ENCODE measurements at regions not wholly inside any gene's neighbourhood (a gene's known extent, or its start where the extent isn't known, plus 50 kb on each side); places are given as distances from the start of the nearest gene placed in this dataset.

DNA sequence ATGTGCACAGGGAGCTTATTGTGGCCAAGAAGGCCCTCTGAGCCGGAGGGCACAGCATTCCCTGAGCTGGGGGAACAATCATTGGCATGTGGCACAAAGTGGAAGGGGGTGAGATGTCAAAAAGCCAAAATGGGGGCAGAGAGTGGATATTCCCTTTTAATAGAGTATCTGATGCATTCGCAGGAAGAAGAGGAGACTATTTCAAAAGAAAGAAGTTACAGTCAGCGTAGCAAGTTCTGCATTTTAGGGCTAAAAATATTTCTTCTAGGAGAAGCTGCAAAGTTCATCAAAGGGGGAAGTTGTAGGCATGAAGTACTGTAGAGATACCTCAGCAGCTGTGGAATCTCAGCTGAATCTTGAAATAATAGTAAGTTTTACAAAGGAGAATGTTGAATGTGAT is 136.0 kb upstream of the WDR11 start:
- H3K27me3 ChIP-seq (ENCODE audit: control insufficient read depth in 3 of 3, insufficient read depth in 3 of 3, low read length in 3 of 3): no peaks in the 10 kb centered on the region
- H3K4me3 ChIP-seq (ENCODE audit: low read depth in 1 of 3, low read length in 3 of 3): no peak overlapping the region
- DNase-seq (no peak), FAIRE-seq (no peak)
- H3K9me3 ChIP-seq (ENCODE audit: control insufficient read depth in 2 of 2, insufficient read depth in 1 of 2, low read depth in 1 of 2, low read length in 1 of 2): no peaks in the 10 kb centered on the region
- no peaks in the 10 kb centered on the region for H3K4me1 ChIP-seq (ENCODE audit: control insufficient read depth in 3 of 3, insufficient read depth in 2 of 3, low read depth in 1 of 3, low read length in 2 of 3)
- H3K36me3 ChIP-seq (ENCODE audit: control insufficient read depth in 3 of 3, insufficient read depth in 2 of 3, low read depth in 1 of 3, low read length in 3 of 3): no peaks in the 10 kb centered on the region
- 56 to 68% (median 56%) methylated on average over 3 of the region's 3 CpGs for WGBS, 3 donors
- no peak overlapping the region for H3K27ac ChIP-seq (ENCODE audit: low read depth in 1 of 3, low read length in 2 of 3)

DNA sequence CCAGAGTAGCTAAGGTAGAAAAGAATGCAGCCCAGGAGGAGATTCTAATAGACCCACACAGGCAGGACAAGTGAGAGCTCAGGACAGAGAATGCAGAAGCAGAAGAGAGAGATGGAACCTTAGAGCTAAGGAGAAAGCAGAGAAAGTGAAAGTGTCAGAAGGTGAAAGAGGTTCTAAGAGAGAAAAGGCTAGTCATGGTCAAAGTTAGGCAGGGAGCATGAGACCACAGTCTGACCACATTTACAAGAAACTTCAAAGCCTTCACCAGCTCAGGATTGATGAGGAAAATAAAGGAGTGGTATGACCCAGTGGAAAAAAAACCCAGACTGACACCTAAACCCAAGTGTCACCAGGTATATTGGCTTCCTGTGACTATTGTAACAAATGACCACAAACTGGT is 131.8 kb upstream of the WDR11 start:
- H3K27me3 ChIP-seq (ENCODE audit: control insufficient read depth in 3 of 3, insufficient read depth in 3 of 3, low read length in 3 of 3): no peaks in the 10 kb centered on the region
- DNase-seq (no peak), FAIRE-seq (no peak)
- no peak overlapping the region for H3K27ac ChIP-seq (ENCODE audit: low read depth in 1 of 3, low read length in 2 of 3)
- H3K4me1 ChIP-seq (ENCODE audit: control insufficient read depth in 3 of 3, insufficient read depth in 2 of 3, low read depth in 1 of 3, low read length in 2 of 3): no peaks in the 10 kb centered on the region
- H3K9me3 ChIP-seq (ENCODE audit: control insufficient read depth in 2 of 2, insufficient read depth in 1 of 2, low read depth in 1 of 2, low read length in 1 of 2): no peaks in the 10 kb centered on the region
- no peak overlapping the region for H3K4me3 ChIP-seq (ENCODE audit: low read depth in 1 of 3, low read length in 3 of 3)
- H3K36me3 ChIP-seq (ENCODE audit: control insufficient read depth in 3 of 3, insufficient read depth in 2 of 3, low read depth in 1 of 3, low read length in 3 of 3): no peaks in the 10 kb centered on the region

- H3K9me3 ChIP-seq (ENCODE audit: control insufficient read depth in 2 of 2, insufficient read depth in 1 of 2, low read depth in 1 of 2, low read length in 1 of 2): no peaks in the 10 kb centered on the region
- H3K36me3 ChIP-seq (ENCODE audit: control insufficient read depth in 3 of 3, insufficient read depth in 2 of 3, low read depth in 1 of 3, low read length in 3 of 3): no peaks in the 10 kb centered on the region
- H3K27me3 ChIP-seq (ENCODE audit: control insufficient read depth in 3 of 3, insufficient read depth in 3 of 3, low read length in 3 of 3): no peaks in the 10 kb centered on the region
- no peaks in the 10 kb centered on the region for H3K4me1 ChIP-seq (ENCODE audit: control insufficient read depth in 3 of 3, insufficient read depth in 2 of 3, low read depth in 1 of 3, low read length in 2 of 3)
- 40 to 51% (median 40%) methylated on average over 2 of the region's 2 CpGs for WGBS, 3 donors
- no peak overlapping the region for H3K4me3 ChIP-seq (ENCODE audit: low read depth in 1 of 3, low read length in 3 of 3)
- FAIRE-seq (no peak), DNase-seq (no peak)
- no peak overlapping the region for H3K27ac ChIP-seq (ENCODE audit: low read depth in 1 of 3, low read length in 2 of 3)
These were observed 124.2 kb upstream of the WDR11 start for GRCh38 chr10:120727001-120727400.

DNA sequence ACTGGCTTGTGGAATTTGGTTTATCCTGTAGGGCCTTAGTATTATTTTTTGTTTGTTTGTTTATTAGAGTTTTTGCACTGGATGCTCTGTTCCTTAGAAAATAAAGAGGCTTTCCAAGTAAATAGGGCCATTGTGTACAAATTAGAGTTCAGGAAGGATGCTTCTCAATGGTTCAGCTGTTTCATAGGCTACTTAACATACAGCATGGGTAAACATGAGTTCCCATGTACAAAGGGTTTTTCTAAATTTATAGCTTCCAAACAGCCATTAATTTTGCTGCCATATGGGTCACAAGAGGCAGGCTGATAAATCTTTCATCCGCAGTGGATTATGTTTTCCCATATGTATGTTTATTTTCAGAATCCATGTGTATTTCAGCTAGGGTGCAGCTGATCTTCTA is 121.6 kb upstream of the WDR11 start:
- H3K36me3 ChIP-seq (ENCODE audit: control insufficient read depth in 3 of 3, insufficient read depth in 2 of 3, low read depth in 1 of 3, low read length in 3 of 3): no peaks in the 10 kb centered on the region
- H3K27me3 ChIP-seq (ENCODE audit: control insufficient read depth in 3 of 3, insufficient read depth in 3 of 3, low read length in 3 of 3): no peaks in the 10 kb centered on the region
- DNase-seq (no peak), FAIRE-seq (no peak)
- H3K27ac ChIP-seq (ENCODE audit: low read depth in 1 of 3, low read length in 2 of 3): no peak overlapping the region
- H3K4me1 ChIP-seq (ENCODE audit: control insufficient read depth in 3 of 3, insufficient read depth in 2 of 3, low read depth in 1 of 3, low read length in 2 of 3): no peaks in the 10 kb centered on the region
- no peak overlapping the region for H3K4me3 ChIP-seq (ENCODE audit: low read depth in 1 of 3, low read length in 3 of 3)
- no peaks in the 10 kb centered on the region for H3K9me3 ChIP-seq (ENCODE audit: control insufficient read depth in 2 of 2, insufficient read depth in 1 of 2, low read depth in 1 of 2, low read length in 1 of 2)
- 61 to 69% (median 67%) methylated on average over 1 of the region's 1 CpG for whole genome bisulfite sequencing, 3 donors

DNA sequence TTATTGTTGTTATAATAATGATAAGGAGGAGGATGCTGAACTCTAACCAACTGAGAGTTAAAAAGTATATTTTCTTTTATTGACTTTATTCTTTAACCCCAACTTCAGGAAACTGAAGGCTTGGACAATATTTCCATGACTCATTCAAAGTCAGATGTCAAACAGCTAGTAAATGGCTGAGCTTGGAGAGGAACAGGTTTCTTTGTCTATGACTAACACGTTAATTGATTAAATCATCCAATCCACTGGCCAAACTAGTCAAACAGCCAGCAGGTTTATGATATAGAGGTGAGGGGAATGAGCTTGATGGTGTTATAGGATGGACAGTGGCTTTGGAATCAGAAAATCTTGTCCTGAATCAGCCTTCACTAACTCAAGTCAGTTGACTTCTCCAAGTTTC is 119.1 kb upstream of the WDR11 start:
- no peak overlapping the region for H3K27ac ChIP-seq (ENCODE audit: low read depth in 1 of 3, low read length in 2 of 3)
- H3K9me3 ChIP-seq (ENCODE audit: control insufficient read depth in 2 of 2, insufficient read depth in 1 of 2, low read depth in 1 of 2, low read length in 1 of 2): no peaks in the 10 kb centered on the region

GRCh38 chr10:120732643-120733313 is 118.4 kb upstream of the WDR11 start:
- FAIRE-seq: no peak
- WGBS, 3 donors: 82 to 88% (median 88%) methylated on average over 4 of the region's 4 CpGs

More for the DNA sequence above, 119.1 kb upstream of the WDR11 start:
- Histone ChIP-seq H3K36me3 (ENCODE audit: control insufficient read depth in 3 of 3, insufficient read depth in 2 of 3, low read depth in 1 of 3, low read length in 3 of 3) (no peaks in the 10 kb centered on the region), H3K4me3 (ENCODE audit: low read depth in 1 of 3, low read length in 3 of 3) (no peak overlapping the region), H3K27me3 (ENCODE audit: control insufficient read depth in 3 of 3, insufficient read depth in 3 of 3, low read length in 3 of 3) (peaks cover 0 to 3% (median 0%) of the 10 kb centered on the region in 3 donors), H3K4me1 (ENCODE audit: control insufficient read depth in 3 of 3, insufficient read depth in 2 of 3, low read depth in 1 of 3, low read length in 2 of 3) (no peaks in the 10 kb centered on the region)
- WGBS, 3 donors: 14 to 47% (median 38%) methylated on average over 1 of the region's 1 CpG
- no peak for FAIRE-seq
- DNase-seq: no peak

GRCh38 chr10:120734483-120735078 is 116.6 kb upstream of the WDR11 start:
- FAIRE-seq (no peak), DNase-seq (no peak)
- Histone ChIP-seq H3K9me3 (ENCODE audit: control insufficient read depth in 2 of 2, insufficient read depth in 1 of 2, low read depth in 1 of 2, low read length in 1 of 2) (no peaks in the 10 kb centered on the region), H3K36me3 (ENCODE audit: control insufficient read depth in 3 of 3, insufficient read depth in 2 of 3, low read depth in 1 of 3, low read length in 3 of 3) (no peaks in the 10 kb centered on the region), H3K4me1 (ENCODE audit: control insufficient read depth in 3 of 3, insufficient read depth in 2 of 3, low read depth in 1 of 3, low read length in 2 of 3) (no peaks in the 10 kb centered on the region), H3K4me3 (ENCODE audit: low read depth in 1 of 3, low read length in 3 of 3) (no peak overlapping the region), H3K27ac (ENCODE audit: low read depth in 1 of 3, low read length in 2 of 3) (no peak overlapping the region), H3K27me3 (ENCODE audit: control insufficient read depth in 3 of 3, insufficient read depth in 3 of 3, low read length in 3 of 3) (peaks cover 0 to 9% (median 3%) of the 10 kb centered on the region in 3 donors)
- 76 to 80% (median 77%) methylated on average over 6 of the region's 6 CpGs for WGBS, 3 donors

More at GRCh38 chr10:120732643-120733313, 118.4 kb upstream of the WDR11 start:
- no peaks in the 10 kb centered on the region for H3K36me3 ChIP-seq (ENCODE audit: control insufficient read depth in 3 of 3, insufficient read depth in 2 of 3, low read depth in 1 of 3, low read length in 3 of 3)
- peak in 1 of 2 donors; percentile 6 for DNase-seq
- no peaks in the 10 kb centered on the region for H3K4me1 ChIP-seq (ENCODE audit: control insufficient read depth in 3 of 3, insufficient read depth in 2 of 3, low read depth in 1 of 3, low read length in 2 of 3)
- H3K9me3 ChIP-seq (ENCODE audit: control insufficient read depth in 2 of 2, insufficient read depth in 1 of 2, low read depth in 1 of 2, low read length in 1 of 2): no peaks in the 10 kb centered on the region
- no peak overlapping the region for H3K4me3 ChIP-seq (ENCODE audit: low read depth in 1 of 3, low read length in 3 of 3)
- no peak overlapping the region for H3K27ac ChIP-seq (ENCODE audit: low read depth in 1 of 3, low read length in 2 of 3)
- peaks cover 0 to 3% (median 2%) of the 10 kb centered on the region in 3 donors for H3K27me3 ChIP-seq (ENCODE audit: control insufficient read depth in 3 of 3, insufficient read depth in 3 of 3, low read length in 3 of 3)

DNA sequence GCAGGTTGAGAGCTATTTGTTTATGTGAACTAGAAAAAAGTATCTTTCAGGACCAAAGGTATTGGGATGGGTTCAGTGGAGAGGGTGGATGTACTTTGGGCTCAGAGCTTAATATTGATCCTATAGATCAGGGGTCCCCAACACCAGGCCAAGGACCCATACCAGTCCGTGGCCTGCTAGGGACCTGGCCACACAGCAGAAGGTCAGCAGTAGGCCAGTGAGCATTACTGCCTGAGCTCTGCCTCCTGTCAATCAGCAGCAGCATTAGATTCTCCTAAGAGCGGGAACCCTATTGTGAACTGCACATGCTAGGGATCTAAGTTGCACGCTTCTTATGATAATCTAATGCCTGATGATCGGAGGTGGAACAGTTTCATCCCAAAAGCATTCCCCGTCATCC is 115.8 kb upstream of the WDR11 start:
- no peaks in the 10 kb centered on the region for H3K4me1 ChIP-seq (ENCODE audit: control insufficient read depth in 3 of 3, insufficient read depth in 2 of 3, low read depth in 1 of 3, low read length in 2 of 3)
- no peaks in the 10 kb centered on the region for H3K9me3 ChIP-seq (ENCODE audit: control insufficient read depth in 2 of 2, insufficient read depth in 1 of 2, low read depth in 1 of 2, low read length in 1 of 2)
- FAIRE-seq (no peak), DNase-seq (no peak)
- H3K27ac ChIP-seq (ENCODE audit: low read depth in 1 of 3, low read length in 2 of 3): no peak overlapping the region
- 79 to 86% (median 85%) methylated on average over 5 of the region's 5 CpGs for WGBS, 3 donors
- peaks cover 0 to 10% (median 3%) of the 10 kb centered on the region in 3 donors for H3K27me3 ChIP-seq (ENCODE audit: control insufficient read depth in 3 of 3, insufficient read depth in 3 of 3, low read length in 3 of 3)
- no peaks in the 10 kb centered on the region for H3K36me3 ChIP-seq (ENCODE audit: control insufficient read depth in 3 of 3, insufficient read depth in 2 of 3, low read depth in 1 of 3, low read length in 3 of 3)
- no peak overlapping the region for H3K4me3 ChIP-seq (ENCODE audit: low read depth in 1 of 3, low read length in 3 of 3)
